ENCODE measurements at regions not wholly inside any gene's neighbourhood (a gene's known extent, or its start where the extent isn't known, plus 50 kb on each side); places are given as distances from the start of the nearest gene placed in this dataset.

DNA sequence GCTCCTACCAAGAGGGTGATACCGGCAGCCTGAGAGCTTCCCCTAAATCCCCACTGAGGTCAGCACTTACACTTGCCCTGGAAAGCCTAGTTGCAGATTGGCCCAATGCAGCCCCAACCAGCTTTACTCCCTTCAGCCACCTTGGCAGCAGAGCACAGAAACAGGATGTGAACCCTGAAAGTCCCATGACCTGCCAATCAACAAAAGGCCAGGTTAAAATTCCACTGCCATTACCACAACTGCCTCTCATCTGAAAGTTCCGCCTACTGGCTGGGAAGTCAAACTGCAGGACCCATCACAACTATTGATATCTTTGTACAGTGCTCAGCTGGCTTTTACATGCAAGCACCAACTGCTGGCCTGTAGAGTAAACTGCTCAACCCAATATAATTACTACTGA is 156.2 kb downstream of the ZMAT3 start:
- no peaks in the 10 kb centered on the region for H4K20me1 ChIP-seq (ENCODE audit: insufficient read depth, low read length)
- H3K9me3 ChIP-seq (ENCODE audit: control insufficient read depth, insufficient read depth, low read length): peaks cover 5% of the 10 kb centered on the region; the same call in 1 of the 2 replicates
- TF ChIP-seq FOS (IDR thresholded peaks at IDR 0.05; ENCODE audit: low read depth, low read length) (no peak), CHD1 (IDR thresholded peaks at IDR 0.05; ENCODE audit: low read depth, low read length) (no peak), CEBPB (IDR thresholded peaks at IDR 0.05; ENCODE audit: low read depth, low read length) (no peak), RFX5 (IDR thresholded peaks at IDR 0.05; ENCODE audit: low read depth, low read length) (no peak), POLR2A (IDR thresholded peaks at IDR 0.05; ENCODE audit: low read depth, low read length) (no peak), RCOR1 (IDR thresholded peaks at IDR 0.05; ENCODE audit: insufficient replicate concordance, low read length) (no peak)
- TF ChIP-seq, protein P1, sequence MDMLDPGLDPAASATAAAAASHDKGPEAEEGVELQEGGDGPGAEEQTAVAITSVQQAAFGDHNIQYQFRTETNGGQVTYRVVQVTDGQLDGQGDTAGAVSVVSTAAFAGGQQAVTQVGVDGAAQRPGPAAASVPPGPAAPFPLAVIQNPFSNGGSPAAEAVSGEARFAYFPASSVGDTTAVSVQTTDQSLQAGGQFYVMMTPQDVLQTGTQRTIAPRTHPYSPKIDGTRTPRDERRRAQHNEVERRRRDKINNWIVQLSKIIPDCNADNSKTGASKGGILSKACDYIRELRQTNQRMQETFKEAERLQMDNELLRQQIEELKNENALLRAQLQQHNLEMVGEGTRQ (IDR thresholded peaks at IDR 0.05; ENCODE audit: low read depth, low read length): no peak
- DNase-seq (no peak), ATAC-seq (ENCODE audit: low read depth) (no peak)
- H2BK120ac ChIP-seq (ENCODE audit: low read depth, low read length): no peak overlapping the region
- H4K8ac ChIP-seq (ENCODE audit: low read depth in 2 of 2, low read length in 2 of 2): no peak overlapping the region
- no peak overlapping the region for H3K23ac ChIP-seq (ENCODE audit: low read depth, low read length)
- no peak overlapping the region for H2BK20ac ChIP-seq (ENCODE audit: low read depth, low read length)
- H3K27ac ChIP-seq (ENCODE audit: insufficient read depth, low read length): no peak overlapping the region
- no peak overlapping the region for H2BK5ac ChIP-seq (ENCODE audit: low read depth, low read length, poor library complexity, severe bottlenecking)
- no peak overlapping the region for H2AFZ ChIP-seq (replicated peaks; ENCODE audit: low read length, poor library complexity)
- no peaks in the 10 kb centered on the region for H3K36me3 ChIP-seq (ENCODE audit: control insufficient read depth, insufficient read depth, low read length)
- dilution Hi-C loops (cut with HindIII; ENCODE audit: low sequenced_read_pairs, unreplicated experiment) (no loop called here), intact Hi-C loops (cut with micrococcal nuclease) (no loop called here), in situ Hi-C loops (cut with MboI; ENCODE audit: low sequenced_read_pairs) (no loop called here)
- no peaks in the 10 kb centered on the region for H3K9me1 ChIP-seq (ENCODE audit: insufficient read depth, low read length)
- no peak overlapping the region for H4K91ac ChIP-seq (ENCODE audit: insufficient read depth, low read depth, low read length)
- H2AK5ac ChIP-seq (ENCODE audit: low read depth, low read length): no peak overlapping the region
- H3K4me2 ChIP-seq (ENCODE audit: low read depth, low read length): no peak overlapping the region
- no peak overlapping the region for H3K18ac ChIP-seq (ENCODE audit: low read depth, low read length)
- BruUV-seq (replicated peaks): no TSS peak
- H3K9ac ChIP-seq (ENCODE audit: low read depth, low read length): no peak overlapping the region
- H2AK9ac ChIP-seq (replicated peaks; ENCODE audit: low read depth, low read length, poor library complexity): no peak overlapping the region
- H3K4me3 ChIP-seq (ENCODE audit: insufficient read depth, low read depth, low read length): no peak overlapping the region
- H4K5ac ChIP-seq (ENCODE audit: low read depth, low read length): no peak overlapping the region
- WGBS, 2 experiments (ENCODE audit: extremely low coverage in 2 of 2, insufficient read length in 1 of 2): no CpG with 5 or more reads among the region's 2 CpGs
- H3K14ac ChIP-seq (replicated peaks; ENCODE audit: low read depth, low read length): no peak overlapping the region
- ChIA-PET CTCF (no interaction called here), POLR2A (ENCODE audit: unreplicated experiment) (no interaction called here)
- no peak overlapping the region for H3K4ac ChIP-seq (ENCODE audit: low read depth, low read length)
- no peaks in the 10 kb centered on the region for H3K79me1 ChIP-seq (ENCODE audit: low read depth in 1 of 2, low read length in 2 of 2)
- H3K27me3 ChIP-seq (ENCODE audit: control insufficient read depth, insufficient read depth, low read length): no peaks in the 10 kb centered on the region
- H3K4me1 ChIP-seq (ENCODE audit: control insufficient read depth, insufficient read depth, low read length): no peaks in the 10 kb centered on the region
- H2BK15ac ChIP-seq (ENCODE audit: low read depth, low read length): no peak overlapping the region
- H3K56ac ChIP-seq (ENCODE audit: extremely low read depth, insufficient read depth, low read length): no peak overlapping the region

Data from IMR-90 (cell line).